Breast epithelium (tissue), 4 donors: ENCODE measurements at regions not wholly inside any gene's neighbourhood (a gene's known extent, or its start where the extent isn't known, plus 50 kb on each side); places are given as distances from the start of the nearest gene placed in this dataset.

ENCODE experiments used
- DNase-seq, 2 donors: peaks; one replicate each; pipeline ENCODE4 v3.0.0-alpha.2; 2019; ENCODE audit warnings: low spot score in 2 of 2
- H3K27ac ChIP-seq, 2 donors: fragments of 200-600 bp; sonication (generic) in 1 of 2; one replicate each; pipeline ENCODE4 v1.5.1; 2016 to 2019; ENCODE audit warnings: mild to moderate bottlenecking in 1 of 2
- H3K27me3 ChIP-seq, 2 donors: fragments of 200-600 bp; sonication (generic) in 1 of 2; one replicate each; pipeline versions ENCODE4 v1.5.1 to v1.6.0; 2017 to 2019; ENCODE audit warnings: control low read depth in 1 of 2, mild to moderate bottlenecking in 1 of 2
- H3K36me3 ChIP-seq: fragments of 200-600 bp; one replicate; pipeline ENCODE4 v1.5.1; 2019
- H3K4me1 ChIP-seq, 2 donors: fragments of 200-600 bp; sonication (generic); one replicate each; pipeline ENCODE4 v1.5.1; 2016 to 2019; ENCODE audit warnings: control low read depth in 1 of 2
- H3K4me3 ChIP-seq, 3 donors: fragments of 200-600 bp; sonication (generic); 1 replicate in 2 of 3; 2 replicates in 1 of 3; pipeline ENCODE4 v1.5.1; 2016 to 2019; ENCODE audit warnings: mild to moderate bottlenecking in 3 of 3, moderate library complexity in 2 of 3
- H3K9me3 ChIP-seq, 2 donors: fragments of 200-600 bp; sonication (generic) in 1 of 2; one replicate each; pipeline ENCODE4 v1.5.1; 2016 to 2019; ENCODE audit warnings: control low read depth in 1 of 2
- CTCF ChIP-seq, 3 donors: fragments of 450-650 bp; IDR thresholded peaks; one replicate each; pipeline ENCODE4 v1.5.1; 2016 to 2017; ENCODE audit warnings: antibody characterized with exemption in 3 of 3, mild to moderate bottlenecking in 3 of 3, moderate library complexity in 3 of 3
- POLR2A ChIP-seq: fragments of 450-650 bp; IDR thresholded peaks from one replicate; pipeline ENCODE4 v1.6.1; 2016; ENCODE audit warnings: antibody characterized with exemption, mild to moderate bottlenecking, moderate library complexity
- POLR2AphosphoS5 ChIP-seq, 3 donors: sonication (generic); formaldehyde crosslinking; IDR thresholded peaks; one replicate each; pipeline ENCODE4 v1.6.1; 2017; ENCODE audit warnings: antibody characterized with exemption in 3 of 3
- intact Hi-C: fragments of 100-400 bp; cut with DNase I; formaldehyde crosslinking; loops from one replicate; pipeline ENCODE4 v1.15.1; 2023; ENCODE audit warnings: low total_unique reads

- no peaks in the 10 kb centered on the region for H3K36me3 ChIP-seq
- no peaks in the 10 kb centered on the region for H3K27me3 ChIP-seq
- H3K9me3 ChIP-seq: peaks cover 0 to 7% of the 10 kb centered on the region in 2 donors
- H3K4me3 ChIP-seq: no peak overlapping the region
- no peak overlapping the region for H3K27ac ChIP-seq
- intact Hi-C loops: no loop called here
- DNase-seq: no peak
- H3K4me1 ChIP-seq: no peaks in the 10 kb centered on the region
- no peak for TF ChIP-seq POLR2AphosphoS5 (IDR thresholded peaks at IDR 0.05)
- TF ChIP-seq CTCF (IDR thresholded peaks at IDR 0.05): no peak
- TF ChIP-seq POLR2A: no peak
Observed at GRCh38 chr4:154927126-154927680, 146.1 kb downstream of the RBM46 start.

GRCh38 chr4:154928640-154929257 lies 147.7 kb downstream of the RBM46 start:
- DNase-seq: no peak

GRCh38 chr4:154936873-154937272 lies 155.8 kb downstream of the RBM46 start:
- H3K9me3 ChIP-seq: peaks cover 4 to 14% of the 10 kb centered on the region in 2 donors
- intact Hi-C loops: no loop called here
- no peak for DNase-seq
- H3K4me1 ChIP-seq: no peaks in the 10 kb centered on the region
- no peaks in the 10 kb centered on the region for H3K27me3 ChIP-seq
- TF ChIP-seq POLR2AphosphoS5 (IDR thresholded peaks at IDR 0.05): no peak
- no peak for TF ChIP-seq CTCF (IDR thresholded peaks at IDR 0.05)
- no peak for TF ChIP-seq POLR2A
- H3K4me3 ChIP-seq: no peak overlapping the region
- no peaks in the 10 kb centered on the region for H3K36me3 ChIP-seq
- no peak overlapping the region for H3K27ac ChIP-seq

More at GRCh38 chr4:154928640-154929257, 147.7 kb downstream of the RBM46 start:
- no peaks in the 10 kb centered on the region for H3K4me1 ChIP-seq
- H3K36me3 ChIP-seq: no peaks in the 10 kb centered on the region
- peaks cover 0 to 12% of the 10 kb centered on the region in 2 donors for H3K9me3 ChIP-seq
- intact Hi-C loops: no loop called here
- no peak overlapping the region for H3K27ac ChIP-seq
- TF ChIP-seq POLR2AphosphoS5 (IDR thresholded peaks at IDR 0.05) (no peak), POLR2A (no peak), CTCF (IDR thresholded peaks at IDR 0.05) (no peak)
- no peak overlapping the region for H3K4me3 ChIP-seq
- H3K27me3 ChIP-seq: no peaks in the 10 kb centered on the region

- Histone ChIP-seq H3K27ac (no peak overlapping the region), H3K9me3 (peaks cover under 1 to 4% of the 10 kb centered on the region in 2 donors), H3K36me3 (no peaks in the 10 kb centered on the region), H3K4me3 (no peak overlapping the region), H3K4me1 (no peaks in the 10 kb centered on the region), H3K27me3 (no peaks in the 10 kb centered on the region)
- DNase-seq: no peak
- TF ChIP-seq POLR2A: no peak
- no peak for TF ChIP-seq POLR2AphosphoS5 (IDR thresholded peaks at IDR 0.05)
- no peak for TF ChIP-seq CTCF (IDR thresholded peaks at IDR 0.05)
- intact Hi-C loops: no loop called here
Observed at GRCh38 chr4:154939851-154940250, 158.8 kb downstream of the RBM46 start.

- H3K4me1 ChIP-seq: no peaks in the 10 kb centered on the region
- no peaks in the 10 kb centered on the region for H3K9me3 ChIP-seq
- intact Hi-C loops: no loop called here
- no peak for DNase-seq
- H3K27me3 ChIP-seq: no peaks in the 10 kb centered on the region
- no peak overlapping the region for H3K4me3 ChIP-seq
- no peaks in the 10 kb centered on the region for H3K36me3 ChIP-seq
- TF ChIP-seq POLR2A: no peak
- no peak for TF ChIP-seq POLR2AphosphoS5 (IDR thresholded peaks at IDR 0.05)
- no peak for TF ChIP-seq CTCF (IDR thresholded peaks at IDR 0.05)
- H3K27ac ChIP-seq: no peak overlapping the region
Observed at GRCh38 chr4:154942176-154942575, 161.1 kb downstream of the RBM46 start.
